ENCODE measurements at regions not wholly inside any gene's neighbourhood (a gene's known extent, or its start where the extent isn't known, plus 50 kb on each side); places are given as distances from the start of the nearest gene placed in this dataset.

- Histone ChIP-seq H3K9ac (ENCODE audit: low read depth in 1 of 3, low read length in 3 of 3) (no peak overlapping the region), H3K4me3 (ENCODE audit: low read length in 3 of 3) (no peak overlapping the region), H3K27ac (ENCODE audit: low read depth, low read length) (no peak overlapping the region), H3K36me3 (ENCODE audit: control insufficient read depth in 3 of 3, insufficient read depth in 3 of 3, low read length in 3 of 3) (no peaks in the 10 kb centered on the region), H3K4me1 (ENCODE audit: control insufficient read depth in 3 of 3, insufficient read depth in 3 of 3, low read length in 3 of 3) (no peaks in the 10 kb centered on the region), H3K9me3 (ENCODE audit: control insufficient read depth in 3 of 3, low read length in 3 of 3) (no peaks in the 10 kb centered on the region), H3K27me3 (ENCODE audit: control insufficient read depth in 3 of 3, insufficient read depth in 3 of 3, low read length in 3 of 3) (no peaks in the 10 kb centered on the region)
Observed at GRCh38 chr1:222865718-222866117, 50.9 kb downstream of the DISP1 start.

DNA sequence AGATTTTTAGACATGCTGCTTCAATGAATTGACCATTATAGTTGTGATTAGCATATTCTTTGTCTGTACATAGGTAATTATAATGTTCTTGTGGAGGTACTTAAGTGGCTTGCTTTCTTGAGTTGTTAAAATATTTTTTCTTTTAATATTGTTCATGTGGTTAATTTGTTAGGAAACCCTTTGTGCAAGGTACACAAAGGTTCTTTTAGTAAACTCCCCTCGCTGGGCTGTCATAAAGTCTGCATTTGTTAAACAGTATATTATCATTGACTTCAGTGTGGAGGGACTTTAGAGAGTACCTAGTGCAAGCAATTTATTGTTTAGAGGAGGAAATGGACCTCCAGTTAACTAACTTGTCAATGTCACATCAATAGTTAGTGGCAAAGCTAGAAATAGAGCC is 52.5 kb downstream of the DISP1 start:
- no peaks in the 10 kb centered on the region for H3K27me3 ChIP-seq (ENCODE audit: control insufficient read depth in 3 of 3, insufficient read depth in 3 of 3, low read length in 3 of 3)
- H3K4me3 ChIP-seq (ENCODE audit: low read length in 3 of 3) = no peak overlapping the region
- no peak overlapping the region for H3K27ac ChIP-seq (ENCODE audit: low read depth, low read length)
- H3K9me3 ChIP-seq (ENCODE audit: control insufficient read depth in 3 of 3, low read length in 3 of 3) = no peaks in the 10 kb centered on the region
- no peak overlapping the region for H3K9ac ChIP-seq (ENCODE audit: low read depth in 1 of 3, low read length in 3 of 3)
- no peaks in the 10 kb centered on the region for H3K4me1 ChIP-seq (ENCODE audit: control insufficient read depth in 3 of 3, insufficient read depth in 3 of 3, low read length in 3 of 3)
- H3K36me3 ChIP-seq (ENCODE audit: control insufficient read depth in 3 of 3, insufficient read depth in 3 of 3, low read length in 3 of 3) = no peaks in the 10 kb centered on the region

- Histone ChIP-seq H3K36me3 (ENCODE audit: control insufficient read depth in 3 of 3, insufficient read depth in 3 of 3, low read length in 3 of 3) (no peaks in the 10 kb centered on the region), H3K27me3 (ENCODE audit: control insufficient read depth in 3 of 3, insufficient read depth in 3 of 3, low read length in 3 of 3) (no peaks in the 10 kb centered on the region), H3K4me3 (ENCODE audit: low read length in 3 of 3) (no peak overlapping the region), H3K4me1 (ENCODE audit: control insufficient read depth in 3 of 3, insufficient read depth in 3 of 3, low read length in 3 of 3) (no peaks in the 10 kb centered on the region), H3K9me3 (ENCODE audit: control insufficient read depth in 3 of 3, low read length in 3 of 3) (no peaks in the 10 kb centered on the region), H3K9ac (ENCODE audit: low read depth in 1 of 3, low read length in 3 of 3) (no peak overlapping the region), H3K27ac (ENCODE audit: low read depth, low read length) (no peak overlapping the region)
Observed at GRCh38 chr1:222876182-222876581, 61.3 kb downstream of the DISP1 start.

DNA sequence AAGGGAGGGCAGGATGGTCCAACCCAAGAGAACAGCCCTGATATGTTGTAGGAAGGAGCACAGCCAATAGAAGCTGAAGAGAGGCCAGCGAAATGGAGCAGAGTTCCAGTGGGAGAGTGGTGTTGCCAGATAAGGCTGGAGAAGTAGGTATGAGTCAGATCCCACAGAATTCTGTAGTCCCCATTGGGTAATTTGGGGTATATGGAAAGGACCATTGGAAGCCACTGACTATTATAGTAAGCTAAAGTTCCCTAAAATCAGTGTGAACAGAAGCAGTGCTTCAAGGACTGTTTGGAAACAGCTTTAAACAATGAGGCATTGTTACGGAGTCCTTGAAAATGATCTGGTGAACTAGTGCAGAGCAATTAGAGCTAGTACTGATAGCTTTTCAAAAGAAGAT is 63.0 kb downstream of the DISP1 start:
- H3K4me1 ChIP-seq (ENCODE audit: control insufficient read depth in 3 of 3, insufficient read depth in 3 of 3, low read length in 3 of 3) = no peaks in the 10 kb centered on the region
- no peak overlapping the region for H3K9ac ChIP-seq (ENCODE audit: low read depth in 1 of 3, low read length in 3 of 3)
- H3K27me3 ChIP-seq (ENCODE audit: control insufficient read depth in 3 of 3, insufficient read depth in 3 of 3, low read length in 3 of 3) = no peaks in the 10 kb centered on the region
- H3K4me3 ChIP-seq (ENCODE audit: low read length in 3 of 3) = no peak overlapping the region
- no peak overlapping the region for H3K27ac ChIP-seq (ENCODE audit: low read depth, low read length)
- no peaks in the 10 kb centered on the region for H3K9me3 ChIP-seq (ENCODE audit: control insufficient read depth in 3 of 3, low read length in 3 of 3)
- no peaks in the 10 kb centered on the region for H3K36me3 ChIP-seq (ENCODE audit: control insufficient read depth in 3 of 3, insufficient read depth in 3 of 3, low read length in 3 of 3)

DNA sequence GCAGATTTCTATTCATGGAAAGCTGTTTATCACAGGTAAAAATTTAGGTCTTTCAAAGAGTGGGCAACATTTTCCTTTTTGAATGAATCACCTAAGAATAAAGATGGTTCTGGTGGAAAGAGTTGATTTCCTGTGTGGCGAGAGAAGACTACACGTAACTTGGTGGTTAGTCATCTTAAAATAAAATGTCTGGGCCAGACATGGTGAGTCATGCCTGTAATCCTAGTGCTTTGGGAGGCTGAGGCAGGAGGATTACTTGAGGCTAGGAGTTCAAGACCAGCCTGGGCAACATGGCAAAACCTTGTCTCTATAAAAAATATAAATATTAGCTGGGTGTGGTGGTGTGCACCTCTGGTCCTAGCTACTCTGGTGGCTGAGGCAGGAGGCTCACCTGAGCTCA is 65.7 kb downstream of the DISP1 start:
- Histone ChIP-seq H3K36me3 (ENCODE audit: control insufficient read depth in 3 of 3, insufficient read depth in 3 of 3, low read length in 3 of 3) (no peaks in the 10 kb centered on the region), H3K4me1 (ENCODE audit: control insufficient read depth in 3 of 3, insufficient read depth in 3 of 3, low read length in 3 of 3) (no peaks in the 10 kb centered on the region), H3K4me3 (ENCODE audit: low read length in 3 of 3) (no peak overlapping the region), H3K27me3 (ENCODE audit: control insufficient read depth in 3 of 3, insufficient read depth in 3 of 3, low read length in 3 of 3) (no peaks in the 10 kb centered on the region), H3K9ac (ENCODE audit: low read depth in 1 of 3, low read length in 3 of 3) (no peak overlapping the region), H3K9me3 (ENCODE audit: control insufficient read depth in 3 of 3, low read length in 3 of 3) (no peaks in the 10 kb centered on the region), H3K27ac (ENCODE audit: low read depth, low read length) (no peak overlapping the region)

- no peak overlapping the region for H3K4me3 ChIP-seq (ENCODE audit: low read length in 3 of 3)
- H3K9ac ChIP-seq (ENCODE audit: low read depth in 1 of 3, low read length in 3 of 3) = no peak overlapping the region
- no peaks in the 10 kb centered on the region for H3K36me3 ChIP-seq (ENCODE audit: control insufficient read depth in 3 of 3, insufficient read depth in 3 of 3, low read length in 3 of 3)
- H3K9me3 ChIP-seq (ENCODE audit: control insufficient read depth in 3 of 3, low read length in 3 of 3) = no peaks in the 10 kb centered on the region
- no peaks in the 10 kb centered on the region for H3K27me3 ChIP-seq (ENCODE audit: control insufficient read depth in 3 of 3, insufficient read depth in 3 of 3, low read length in 3 of 3)
- H3K4me1 ChIP-seq (ENCODE audit: control insufficient read depth in 3 of 3, insufficient read depth in 3 of 3, low read length in 3 of 3) = no peaks in the 10 kb centered on the region
- H3K27ac ChIP-seq (ENCODE audit: low read depth, low read length) = no peak overlapping the region
Observed at GRCh38 chr1:222886194-222886854, 71.5 kb downstream of the DISP1 start.

DNA sequence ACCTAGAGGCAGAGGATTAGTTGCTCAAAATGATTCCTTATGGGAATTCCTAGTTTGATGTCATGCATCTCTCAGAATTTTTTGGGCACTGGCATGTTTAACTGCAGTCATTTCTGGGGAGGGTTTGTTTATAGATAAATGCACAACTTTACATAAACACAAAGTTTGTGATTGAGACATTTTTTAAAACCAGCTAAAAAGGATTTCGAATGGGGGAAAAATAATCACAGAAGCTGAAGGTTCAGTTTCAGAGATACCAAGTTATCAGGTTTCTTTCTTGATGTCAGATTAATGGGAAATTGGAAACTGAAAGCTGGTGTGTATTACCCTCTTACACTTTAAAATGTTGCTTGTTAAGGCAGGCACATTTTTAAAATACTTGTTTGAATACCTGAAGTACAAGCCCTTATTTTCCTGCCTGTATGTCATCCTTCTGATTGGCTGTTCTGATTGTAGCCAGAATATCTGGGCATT is 72.1 kb downstream of the DISP1 start:
- H3K9ac ChIP-seq (ENCODE audit: low read depth in 1 of 3, low read length in 3 of 3) = no peak overlapping the region
- H3K36me3 ChIP-seq (ENCODE audit: control insufficient read depth in 3 of 3, insufficient read depth in 3 of 3, low read length in 3 of 3) = no peaks in the 10 kb centered on the region
- H3K4me1 ChIP-seq (ENCODE audit: control insufficient read depth in 3 of 3, insufficient read depth in 3 of 3, low read length in 3 of 3) = peaks cover 0 to 3% (median 0%) of the 10 kb centered on the region in 3 donors
- no peak overlapping the region for H3K4me3 ChIP-seq (ENCODE audit: low read length in 3 of 3)
- no peaks in the 10 kb centered on the region for H3K9me3 ChIP-seq (ENCODE audit: control insufficient read depth in 3 of 3, low read length in 3 of 3)
- no peak overlapping the region for H3K27ac ChIP-seq (ENCODE audit: low read depth, low read length)
- H3K27me3 ChIP-seq (ENCODE audit: control insufficient read depth in 3 of 3, insufficient read depth in 3 of 3, low read length in 3 of 3) = no peaks in the 10 kb centered on the region

- no peak overlapping the region for H3K4me3 ChIP-seq (ENCODE audit: low read length in 3 of 3)
- no peaks in the 10 kb centered on the region for H3K9me3 ChIP-seq (ENCODE audit: control insufficient read depth in 3 of 3, low read length in 3 of 3)
- no peaks in the 10 kb centered on the region for H3K36me3 ChIP-seq (ENCODE audit: control insufficient read depth in 3 of 3, insufficient read depth in 3 of 3, low read length in 3 of 3)
- no peak overlapping the region for H3K27ac ChIP-seq (ENCODE audit: low read depth, low read length)
- no peak overlapping the region for H3K9ac ChIP-seq (ENCODE audit: low read depth in 1 of 3, low read length in 3 of 3)
- H3K27me3 ChIP-seq (ENCODE audit: control insufficient read depth in 3 of 3, insufficient read depth in 3 of 3, low read length in 3 of 3) = no peaks in the 10 kb centered on the region
- H3K4me1 ChIP-seq (ENCODE audit: control insufficient read depth in 3 of 3, insufficient read depth in 3 of 3, low read length in 3 of 3) = peaks cover 5 to 16% (median 12%) of the 10 kb centered on the region in 3 donors
Observed at GRCh38 chr1:222889440-222889839, 74.6 kb downstream of the DISP1 start.

- H3K27ac ChIP-seq (ENCODE audit: low read depth, low read length) = no peak overlapping the region
- H3K4me1 ChIP-seq (ENCODE audit: control insufficient read depth in 3 of 3, insufficient read depth in 3 of 3, low read length in 3 of 3) = peaks cover 5 to 16% (median 13%) of the 10 kb centered on the region in 3 donors
- no peak overlapping the region for H3K9ac ChIP-seq (ENCODE audit: low read depth in 1 of 3, low read length in 3 of 3)
- H3K27me3 ChIP-seq (ENCODE audit: control insufficient read depth in 3 of 3, insufficient read depth in 3 of 3, low read length in 3 of 3) = no peaks in the 10 kb centered on the region
- H3K9me3 ChIP-seq (ENCODE audit: control insufficient read depth in 3 of 3, low read length in 3 of 3) = no peaks in the 10 kb centered on the region
- H3K4me3 ChIP-seq (ENCODE audit: low read length in 3 of 3) = no peak overlapping the region
- no peaks in the 10 kb centered on the region for H3K36me3 ChIP-seq (ENCODE audit: control insufficient read depth in 3 of 3, insufficient read depth in 3 of 3, low read length in 3 of 3)
Observed at GRCh38 chr1:222890716-222891115, 75.9 kb downstream of the DISP1 start.

DNA sequence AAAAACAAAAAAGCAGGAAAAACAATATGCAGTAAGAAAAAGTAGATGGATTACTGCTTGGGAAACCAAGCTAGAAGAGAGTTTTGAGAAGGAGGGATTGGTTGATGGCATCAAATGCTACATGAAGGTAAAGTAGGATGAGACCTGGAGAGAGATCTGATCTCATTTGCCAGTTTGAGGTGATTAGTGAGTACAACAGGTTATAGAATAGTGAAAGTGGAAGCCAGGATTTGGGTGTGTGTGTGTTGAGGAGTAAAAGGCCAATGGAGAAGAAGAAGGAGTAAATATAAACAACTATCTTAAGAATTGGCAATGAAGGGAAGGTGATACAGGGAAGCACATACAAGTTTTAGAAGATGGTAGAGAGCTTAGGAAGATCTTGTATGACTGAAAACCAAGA is 76.7 kb downstream of the DISP1 start:
- Histone ChIP-seq H3K4me3 (ENCODE audit: low read length in 3 of 3) (no peak overlapping the region), H3K9me3 (ENCODE audit: control insufficient read depth in 3 of 3, low read length in 3 of 3) (no peaks in the 10 kb centered on the region), H3K27ac (ENCODE audit: low read depth, low read length) (no peak overlapping the region), H3K4me1 (ENCODE audit: control insufficient read depth in 3 of 3, insufficient read depth in 3 of 3, low read length in 3 of 3) (peaks cover 5 to 16% (median 13%) of the 10 kb centered on the region in 3 donors), H3K9ac (ENCODE audit: low read depth in 1 of 3, low read length in 3 of 3) (no peak overlapping the region), H3K27me3 (ENCODE audit: control insufficient read depth in 3 of 3, insufficient read depth in 3 of 3, low read length in 3 of 3) (no peaks in the 10 kb centered on the region), H3K36me3 (ENCODE audit: control insufficient read depth in 3 of 3, insufficient read depth in 3 of 3, low read length in 3 of 3) (no peaks in the 10 kb centered on the region)
